Stimulated activated CD4-positive, alpha-beta T cell treated with anti-CD3 and anti-CD28 coated beads, Interleukin-1b, Interleukin-23, amount 100 ng/mL, for 4 hours (primary cell): ENCODE measurements at regions not wholly inside any gene's neighbourhood (a gene's known extent, or its start where the extent isn't known, plus 50 kb on each side); places are given as distances from the start of the nearest gene placed in this dataset.
"Not testable (repeated sequence)": the region's sequence is repeated elsewhere in the genome, so short reads cannot be mapped to it uniquely, and the experiment has no call there.

Experiments
- DNase-seq, 2 donors: peaks; one replicate each; pipeline ENCODE4 v3.0.0-alpha.2; 2020; ENCODE audit warnings: low read depth in 2 of 2

DNA sequence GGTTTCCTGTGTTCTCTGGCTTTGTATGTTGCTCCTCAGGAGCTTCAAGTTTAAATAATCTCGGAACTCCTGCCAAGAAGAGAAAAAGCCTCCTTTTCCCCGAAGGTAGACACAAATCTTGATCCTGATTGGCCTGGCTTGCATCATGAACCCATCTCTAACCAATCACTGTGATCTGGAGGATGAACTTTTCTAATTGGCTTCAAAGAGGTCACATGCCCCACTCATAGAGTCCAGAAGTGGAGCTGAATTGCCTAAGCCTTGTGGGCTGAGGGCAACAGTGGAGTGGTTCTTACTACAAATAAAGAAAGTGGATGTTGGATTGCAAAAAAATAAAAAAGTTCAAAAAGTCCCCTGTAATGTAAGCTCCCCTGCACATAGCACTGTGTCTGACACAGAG, 245.9 kb downstream of the MID1IP1 start:
- DNase-seq = no peak

DNA sequence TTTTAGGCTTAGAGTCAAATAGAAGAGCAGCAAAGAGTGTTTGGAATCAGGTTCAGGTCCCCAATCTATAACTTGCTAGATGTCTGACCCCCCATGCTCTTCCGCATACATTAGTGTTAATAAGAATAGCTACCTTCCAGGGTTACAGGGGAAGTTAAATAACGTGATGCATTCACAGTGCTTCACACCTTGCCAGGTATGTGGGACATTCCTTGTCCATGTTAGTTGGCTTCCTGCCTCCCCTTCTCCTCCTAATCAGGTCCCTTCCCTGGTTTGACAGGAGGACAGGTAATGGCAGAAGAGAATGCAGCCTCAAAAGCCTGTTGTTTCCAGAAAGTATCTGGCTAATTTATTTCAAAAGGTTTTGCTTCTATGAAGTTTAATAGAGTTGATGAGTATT, 248.7 kb downstream of the MID1IP1 start:
- DNase-seq = no peak

DNA sequence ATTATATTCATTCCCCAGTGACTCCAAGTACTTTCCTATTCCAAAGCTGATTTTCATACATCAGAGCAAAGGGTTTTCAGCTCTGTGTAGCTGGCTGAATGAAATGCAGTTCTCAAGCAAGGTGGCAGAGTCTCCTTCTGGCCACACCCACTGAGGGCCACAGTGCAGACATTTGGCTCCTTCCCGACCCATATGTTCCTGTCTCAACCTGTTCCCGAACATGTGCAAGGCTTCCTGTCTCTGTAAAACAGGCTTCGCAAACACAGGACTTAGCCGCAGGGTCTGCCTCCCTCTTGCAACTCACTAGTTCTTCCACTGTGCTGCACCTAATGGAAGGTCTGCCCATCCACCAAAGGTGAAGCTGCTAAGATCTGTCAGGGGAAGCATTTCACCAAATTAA, 249.2 kb downstream of the MID1IP1 start:
- DNase-seq = no peak

DNA sequence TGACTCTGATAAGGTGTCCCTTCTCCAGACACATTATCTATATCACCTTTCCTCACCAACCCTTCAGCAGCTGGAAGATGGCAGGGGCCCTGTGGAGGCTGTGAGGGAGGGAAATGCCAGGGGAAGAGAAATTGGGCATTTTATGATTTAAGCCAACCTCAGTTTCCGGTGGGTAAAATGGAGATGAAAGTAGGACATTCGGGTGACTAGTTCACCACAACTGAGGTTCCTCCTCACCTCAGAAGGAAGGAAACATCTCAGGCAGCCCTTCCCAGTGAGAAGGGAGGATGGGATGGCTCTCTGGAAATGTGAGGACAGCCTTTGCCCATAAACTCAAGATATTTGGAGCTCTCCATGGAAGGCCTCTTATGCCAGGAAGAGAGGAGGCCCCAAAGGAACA, 251.5 kb downstream of the MID1IP1 start:
- DNase-seq = no peak

DNA sequence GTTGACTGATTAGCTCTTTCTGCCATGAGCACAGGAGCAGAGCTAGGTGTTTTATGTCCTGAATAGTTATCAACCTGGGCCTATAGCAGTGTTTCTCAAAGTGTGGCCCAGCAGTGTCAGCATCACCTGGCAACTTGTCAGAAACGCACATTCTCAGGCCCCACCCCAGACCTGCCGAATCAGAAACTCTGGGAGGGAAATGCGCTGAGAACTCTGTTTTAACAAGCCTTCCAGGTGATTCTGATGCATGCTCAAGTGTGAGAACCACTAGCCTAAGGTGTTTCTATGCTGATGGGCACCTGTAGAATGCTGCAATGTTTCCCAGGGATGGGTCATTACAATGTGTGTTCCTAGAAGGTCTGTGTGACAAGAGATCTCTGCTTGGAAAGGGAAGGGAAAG, 257.5 kb downstream of the MID1IP1 start:
- DNase-seq = no peak

DNA sequence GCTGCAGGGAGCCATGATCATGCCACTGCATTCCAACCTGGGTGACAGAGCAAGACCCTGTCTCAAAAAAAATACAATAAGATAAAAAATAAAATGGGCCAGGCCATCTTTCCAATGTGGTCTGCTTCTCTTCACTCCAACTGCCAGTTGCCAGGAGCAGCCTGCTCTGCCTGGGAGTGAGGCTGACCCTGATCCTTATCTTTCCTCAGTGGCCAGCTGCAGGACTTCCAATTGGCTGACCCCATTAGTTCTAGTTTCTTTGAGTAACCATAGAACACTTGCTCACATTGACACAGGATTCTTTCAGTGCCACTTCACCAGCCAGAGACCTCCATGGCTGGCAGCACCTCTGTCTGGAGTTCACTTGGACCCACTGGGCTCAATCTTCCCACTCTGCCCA, 258.6 kb downstream of the MID1IP1 start:
- no peak for DNase-seq

DNA sequence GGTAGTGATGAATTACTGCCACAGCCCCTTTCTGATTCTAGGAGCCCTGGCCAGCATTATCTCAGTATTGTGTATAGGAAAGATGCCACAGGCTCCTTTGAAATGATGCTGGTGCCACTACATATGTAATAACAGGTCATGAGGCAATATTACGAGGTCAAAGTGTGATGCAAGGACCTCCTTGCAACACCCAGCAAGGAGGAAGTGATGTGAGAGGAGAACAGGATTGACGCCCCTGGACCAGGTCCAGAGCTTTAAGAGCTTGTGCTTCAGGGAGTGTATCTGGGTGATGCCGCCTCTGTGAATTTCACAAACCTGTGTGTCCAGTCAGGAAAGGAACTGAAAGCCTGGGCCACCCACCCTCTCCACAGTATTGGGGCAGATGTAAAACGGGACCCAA, 261.8 kb downstream of the MID1IP1 start:
- DNase-seq = no peak

DNA sequence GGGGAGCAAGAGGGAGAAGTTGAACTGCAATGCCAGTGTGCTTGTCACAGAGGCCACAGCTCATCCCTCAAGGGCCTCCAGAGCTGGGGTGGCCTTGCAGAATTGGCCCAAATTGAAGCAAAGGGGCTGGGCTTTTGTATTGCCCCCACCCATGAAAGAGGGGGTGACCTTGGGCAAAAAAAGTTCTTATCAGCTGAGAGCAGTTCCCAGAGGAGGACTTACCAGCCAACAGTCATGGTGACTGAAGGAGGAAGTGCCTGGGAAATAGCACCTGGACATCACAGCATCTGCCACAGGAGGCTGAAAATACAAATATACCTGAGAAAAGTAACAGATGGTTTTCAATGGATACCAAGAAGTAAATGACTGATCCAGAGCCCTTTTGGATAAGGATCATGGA, 262.4 kb downstream of the MID1IP1 start:
- no peak for DNase-seq

DNA sequence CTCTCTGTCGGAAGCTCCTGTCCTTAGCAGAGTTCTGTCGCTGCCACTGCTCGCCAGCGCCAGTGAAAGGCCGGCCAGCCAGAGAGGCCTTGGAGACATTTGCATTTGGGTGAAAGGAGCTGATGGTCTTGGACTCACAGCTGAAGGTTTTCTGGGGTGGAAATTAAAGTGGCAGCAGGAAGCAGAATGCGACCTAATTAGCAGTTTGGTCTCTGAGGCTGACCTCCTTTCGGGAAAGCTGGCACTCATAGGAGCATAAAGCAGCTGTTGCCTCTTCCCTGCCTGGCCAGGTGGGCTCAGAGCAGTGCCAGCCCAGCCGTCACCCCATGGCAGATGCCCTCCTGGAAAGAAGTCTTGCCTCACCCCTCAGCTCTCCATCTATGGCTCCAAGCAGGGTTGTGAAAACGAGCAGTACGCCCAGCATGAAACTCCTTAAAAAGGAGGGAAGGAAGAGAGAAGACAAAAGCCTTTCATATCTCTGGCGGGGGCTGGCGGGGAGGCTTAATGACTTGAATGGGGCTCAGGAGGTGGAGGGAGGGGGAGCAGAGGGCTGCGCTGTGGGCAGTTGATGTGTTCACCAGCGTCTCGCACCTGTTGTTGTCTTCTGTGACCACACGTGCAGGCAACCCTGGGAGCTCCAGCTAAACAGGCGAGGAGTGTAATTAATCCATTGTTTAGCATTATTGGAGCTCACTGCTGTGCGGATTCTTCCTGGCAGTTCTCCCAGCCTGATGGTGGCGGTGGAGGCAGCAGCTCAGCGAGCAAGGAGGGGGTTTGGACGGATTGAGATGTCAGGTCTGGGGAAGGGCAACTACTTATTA, 264.0 kb downstream of the MID1IP1 start:
- no peak for DNase-seq

DNA sequence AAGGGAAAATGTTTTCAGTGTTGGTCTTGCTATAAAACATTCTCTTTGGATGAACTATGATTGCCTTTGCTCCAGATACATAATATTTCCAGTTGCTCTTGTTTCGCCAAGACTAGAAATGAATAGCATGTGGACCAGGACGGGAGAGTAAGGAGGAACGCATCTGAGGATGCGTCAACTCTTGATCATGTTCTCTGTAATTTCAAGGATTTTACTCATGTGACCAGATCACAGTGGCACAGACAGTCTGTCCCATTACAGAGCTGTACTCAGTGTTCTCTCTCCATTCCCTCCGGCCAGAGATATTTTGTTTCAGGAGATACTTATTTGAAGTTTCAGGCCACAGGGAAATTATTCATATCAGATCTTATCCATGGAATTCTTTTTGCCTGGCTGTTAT, 266.6 kb downstream of the MID1IP1 start:
- no peak for DNase-seq

DNA sequence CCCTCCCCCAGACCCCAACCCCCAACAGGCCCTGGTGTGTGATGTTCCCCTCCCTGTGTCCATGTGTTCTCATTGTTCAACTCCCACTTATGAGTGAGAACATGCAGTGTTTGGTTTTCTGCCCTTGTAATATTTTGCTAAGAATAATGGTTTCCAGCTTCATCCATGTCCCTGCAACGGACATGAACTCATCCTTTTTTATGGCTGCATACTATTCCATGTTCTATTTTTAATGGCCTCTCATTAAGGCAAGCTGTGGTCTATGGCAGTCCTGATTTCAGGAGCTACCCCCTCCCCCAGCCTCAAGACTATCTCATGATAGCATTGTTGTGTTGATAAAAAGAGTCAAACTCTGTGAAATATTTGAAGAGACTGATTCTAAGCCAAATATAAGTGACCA, 267.4 kb downstream of the MID1IP1 start:
- not testable (repeated sequence) for DNase-seq

DNA sequence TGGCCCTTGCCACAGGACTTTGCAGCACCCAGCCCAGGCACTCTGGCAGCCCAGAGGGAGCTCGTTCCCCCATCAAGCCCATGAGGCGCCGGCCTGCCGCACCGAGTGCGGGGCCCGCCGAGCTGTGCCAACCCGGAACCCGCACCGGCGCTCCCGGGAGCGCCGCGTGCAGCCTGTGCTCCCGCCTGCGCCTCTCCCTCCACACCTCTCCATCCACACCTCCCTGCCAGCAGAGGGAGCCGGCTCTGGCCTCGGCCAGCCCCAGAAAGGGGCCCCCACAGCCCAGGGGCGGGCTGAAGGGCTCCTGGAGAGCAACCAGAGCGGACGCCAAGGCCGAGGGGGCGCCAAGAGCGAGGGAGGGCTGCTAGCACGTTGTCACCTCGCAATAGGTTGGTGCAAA, 268.8 kb downstream of the MID1IP1 start:
- no peak for DNase-seq

DNA sequence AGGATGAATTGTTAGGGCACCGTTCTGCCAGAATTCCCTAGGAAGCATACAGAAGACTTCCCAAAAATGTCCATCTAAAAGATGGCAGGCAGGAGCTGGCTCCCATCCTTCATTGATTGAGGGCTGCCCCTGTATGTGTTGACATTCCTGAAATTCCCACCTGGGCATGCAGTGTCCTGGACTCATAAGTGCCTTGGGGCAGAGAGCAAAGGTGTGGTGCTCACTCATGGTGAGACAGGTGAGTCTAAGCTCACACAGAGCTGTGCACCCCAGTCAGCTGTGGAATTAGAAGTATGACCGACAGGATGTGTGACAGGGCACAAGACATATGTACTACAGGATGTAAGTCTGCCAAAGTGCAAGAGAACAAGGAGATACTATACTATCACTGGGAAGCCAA, 271.9 kb downstream of the MID1IP1 start:
- DNase-seq = no peak

DNA sequence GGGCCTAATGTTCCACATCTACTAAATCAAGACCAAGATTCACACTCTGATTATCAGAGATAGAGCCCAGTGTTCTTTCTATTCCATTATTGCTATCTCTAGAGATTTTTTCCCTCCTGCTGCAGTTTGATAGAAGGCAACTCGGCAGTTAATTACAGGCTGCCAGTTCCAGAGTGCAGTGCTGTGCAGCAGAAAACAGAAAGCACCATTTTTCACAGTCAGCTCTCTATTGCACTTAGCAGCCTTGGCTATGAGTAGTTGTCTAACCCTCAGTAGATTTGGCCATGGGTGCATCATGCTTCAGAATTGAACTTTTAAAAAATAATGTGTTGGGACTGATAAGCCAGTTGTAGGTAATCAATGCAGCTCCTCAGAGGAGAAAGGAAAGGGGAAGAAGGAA, 295.3 kb downstream of the MID1IP1 start:
- DNase-seq = no peak

DNA sequence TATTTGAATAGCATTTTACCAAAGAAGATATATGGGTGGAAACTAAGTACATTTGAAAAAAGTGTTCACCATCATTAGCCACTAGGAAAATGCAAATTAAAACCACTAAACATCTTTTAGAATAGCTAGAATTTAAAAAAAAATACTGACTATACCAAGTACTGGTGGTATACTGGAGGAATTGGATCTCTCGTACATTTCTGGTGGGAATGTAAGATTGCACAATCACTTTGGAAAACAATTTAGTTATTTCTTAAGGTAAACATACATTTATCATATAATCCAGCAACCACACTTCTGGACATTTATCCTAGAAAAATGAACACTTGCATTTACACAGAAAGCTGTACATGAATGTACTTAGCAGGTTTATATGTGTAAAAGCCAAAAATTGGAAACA, 303.5 kb downstream of the MID1IP1 start:
- DNase-seq = no peak

DNA sequence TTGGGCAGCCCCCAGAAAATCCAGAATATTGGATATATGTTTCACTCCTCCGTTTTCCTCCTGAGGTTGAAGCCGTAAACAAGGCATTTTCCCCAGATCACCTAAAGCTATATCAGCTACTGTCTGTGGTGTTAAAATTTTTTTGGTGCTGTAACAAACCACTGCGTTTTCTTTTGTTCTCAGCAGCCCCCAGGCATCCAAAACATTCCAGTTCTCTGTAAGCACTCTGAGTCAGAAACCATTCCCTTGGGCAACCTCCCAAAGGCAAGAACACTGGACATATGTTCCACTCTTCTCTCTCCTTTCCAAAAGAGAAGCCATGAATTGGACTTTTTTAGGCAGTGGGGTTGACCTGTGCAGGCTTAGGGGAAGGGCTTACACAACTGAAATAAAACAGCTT, 310.9 kb downstream of the MID1IP1 start:
- no peak for DNase-seq

DNA sequence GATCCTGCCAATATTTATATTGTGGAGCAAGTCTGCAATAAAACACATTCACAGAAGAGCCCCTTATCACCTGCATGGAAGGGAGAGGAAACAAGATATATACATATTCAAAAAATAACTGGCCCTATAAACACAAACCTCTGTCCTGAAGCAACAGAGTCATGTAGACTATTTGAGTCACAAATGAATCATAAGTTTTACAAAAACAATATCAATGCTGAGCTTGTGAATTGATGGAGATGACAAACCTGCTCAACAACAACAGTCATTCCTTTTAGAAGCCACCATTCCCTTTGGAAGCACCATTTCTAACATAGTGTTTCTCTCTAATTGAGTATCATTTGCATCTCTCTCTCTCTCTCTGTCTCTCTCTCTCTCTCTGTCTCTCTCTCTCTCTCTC, 313.9 kb downstream of the MID1IP1 start:
- no peak for DNase-seq

DNA sequence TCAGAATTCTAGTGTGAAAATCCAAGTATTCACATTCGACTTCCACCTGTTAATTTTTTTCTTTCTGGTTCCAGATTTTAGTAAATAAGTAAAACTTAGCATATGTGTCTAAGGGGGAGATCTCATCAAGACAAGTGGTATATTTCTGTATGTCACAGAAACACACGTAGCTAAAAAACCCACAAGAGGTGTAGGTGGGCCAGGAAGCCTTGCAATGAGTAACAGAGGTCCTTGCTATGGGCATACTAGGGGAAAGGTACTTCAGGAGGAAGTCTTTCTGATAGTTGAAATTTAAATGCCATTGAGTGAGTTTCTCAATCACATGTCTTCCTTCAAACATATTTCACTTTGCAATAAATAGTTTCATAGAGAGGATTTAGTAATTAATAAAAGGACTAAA, 315.8 kb downstream of the MID1IP1 start:
- DNase-seq = no peak

DNA sequence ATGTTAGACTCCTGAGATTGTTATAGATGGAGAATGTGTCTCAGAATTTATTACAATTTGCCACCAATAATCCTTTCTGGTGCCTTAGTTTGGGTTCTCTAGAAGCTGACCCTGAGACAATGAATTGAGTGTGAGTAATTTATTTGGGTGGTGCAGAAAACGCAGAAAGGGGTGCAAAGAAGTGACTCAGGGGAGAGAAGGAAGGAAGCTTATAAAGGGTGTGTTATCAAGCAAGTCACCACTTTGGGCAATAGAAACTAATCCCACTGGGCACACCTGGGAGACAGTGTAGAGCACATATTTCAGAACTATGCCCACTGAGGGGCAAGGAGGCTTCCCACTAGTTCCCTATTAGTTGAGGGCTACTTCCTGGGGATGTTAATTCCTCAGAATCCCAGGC, 320.6 kb downstream of the MID1IP1 start:
- DNase-seq = no peak

DNA sequence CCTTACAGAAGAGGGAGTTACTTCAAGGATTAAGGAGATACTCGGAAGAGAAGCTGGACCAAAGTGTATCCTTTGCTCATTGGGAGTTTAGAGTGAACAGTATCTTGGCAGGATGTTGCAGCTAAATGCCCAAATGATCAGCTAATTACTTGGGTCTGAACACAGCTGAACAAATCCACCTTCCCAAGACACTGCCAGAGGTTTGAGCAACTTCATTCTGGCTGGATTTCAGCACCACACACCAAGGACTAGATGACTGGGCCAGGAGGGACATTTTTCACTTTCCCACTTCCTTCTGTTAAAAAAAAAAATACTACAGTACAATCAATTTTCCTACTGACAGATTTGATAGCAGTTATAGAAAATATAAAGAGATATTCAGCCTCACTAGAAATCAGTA, 324.6 kb downstream of the MID1IP1 start:
- no peak for DNase-seq

DNA sequence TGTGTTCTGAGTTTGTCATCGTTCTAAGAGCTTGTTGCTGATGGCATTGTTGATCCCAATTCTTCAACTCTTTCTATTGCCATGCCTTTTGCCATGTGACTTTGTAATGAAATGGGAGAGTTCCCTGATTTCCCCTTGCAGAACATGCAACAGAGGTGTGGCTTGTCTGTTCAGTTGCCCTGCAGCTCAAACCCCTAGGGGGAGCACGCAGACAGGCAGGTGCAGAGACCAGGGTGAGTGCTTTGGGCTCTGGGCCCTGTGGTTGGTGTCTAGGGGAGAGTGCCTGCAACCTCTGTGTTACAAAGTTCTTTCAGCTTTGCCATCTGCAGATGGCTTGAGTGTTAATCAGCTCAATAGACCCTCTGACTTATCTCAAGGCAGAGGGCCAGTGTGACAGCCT, 332.7 kb downstream of the MID1IP1 start:
- DNase-seq = peak in 1 of 2 donors; percentile 11

DNA sequence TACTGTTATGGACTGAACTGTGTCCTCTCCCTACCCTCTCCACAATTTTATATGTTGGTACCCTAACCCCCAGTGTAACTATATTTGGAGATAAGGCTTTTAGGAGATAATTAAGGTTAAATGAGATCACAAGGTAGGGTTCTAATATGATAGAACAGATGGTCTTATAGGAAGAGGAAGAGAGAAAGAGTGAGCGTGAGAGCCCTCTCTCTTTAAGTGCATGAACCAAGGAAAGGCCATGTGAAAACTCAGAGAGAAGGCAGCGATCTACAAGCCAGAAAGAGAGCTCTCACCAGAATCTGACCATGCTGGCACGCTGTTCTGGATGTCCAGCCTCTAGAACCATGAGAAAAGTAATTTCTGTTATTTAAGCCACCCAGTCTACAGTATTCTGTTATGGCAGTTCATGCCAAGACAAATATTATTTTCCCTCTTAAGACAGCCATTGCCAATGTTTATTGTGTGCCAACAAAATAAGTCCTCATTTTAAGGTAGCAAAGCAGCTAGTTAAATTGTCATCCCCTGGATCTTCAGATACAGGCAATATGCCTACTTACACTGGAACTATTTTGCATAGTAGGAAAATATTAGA, 336.2 kb downstream of the MID1IP1 start:
- no peak for DNase-seq

DNA sequence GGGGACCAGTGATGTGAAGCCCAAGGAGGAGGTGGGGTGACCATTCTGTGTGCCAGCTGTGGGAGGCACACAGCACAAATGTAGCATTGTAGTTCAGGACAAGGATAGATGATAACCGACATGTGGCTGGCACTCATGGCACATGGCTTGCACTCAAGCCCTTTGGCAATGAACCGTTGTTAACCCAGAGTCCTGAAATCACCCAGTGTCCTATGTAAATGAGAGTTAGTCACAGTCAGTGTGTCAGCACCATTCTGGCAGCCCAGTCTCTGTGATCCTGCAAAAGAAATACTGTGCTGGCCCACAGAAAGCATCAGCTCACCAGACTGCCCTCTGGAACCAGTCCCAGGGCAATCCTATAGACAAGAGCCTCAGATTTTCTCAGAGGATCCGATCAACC, 339.3 kb downstream of the MID1IP1 start:
- DNase-seq = no peak

DNA sequence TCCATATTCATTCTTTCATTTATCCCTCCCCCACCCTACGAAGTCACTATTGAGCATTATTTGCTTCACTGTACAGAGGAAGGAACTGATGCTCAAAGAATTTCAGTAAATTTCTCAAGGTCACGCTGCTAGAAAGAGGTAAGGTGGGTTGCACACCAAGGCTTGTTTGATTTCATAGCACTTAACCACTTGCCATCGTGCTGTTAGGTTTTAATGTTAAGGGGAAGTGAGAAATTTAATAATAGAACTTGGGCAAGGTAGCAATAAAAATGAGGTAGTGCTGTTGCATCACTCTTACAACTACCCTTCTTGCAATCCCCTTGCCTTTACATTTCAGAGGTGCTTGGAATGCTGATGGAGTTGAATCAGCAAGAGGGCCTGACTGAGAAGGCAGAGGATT, 343.1 kb downstream of the MID1IP1 start:
- DNase-seq = no peak
